NCI-H2171 (cell line): ENCODE measurements at regions not wholly inside any gene's neighbourhood (a gene's known extent, or its start where the extent isn't known, plus 50 kb on each side); places are given as distances from the start of the nearest gene placed in this dataset.

Experiments used
- DNase-seq: peaks from one replicate; lab custom pipeline; 2025; lab: John Stamatoyannopoulos, UW

DNA sequence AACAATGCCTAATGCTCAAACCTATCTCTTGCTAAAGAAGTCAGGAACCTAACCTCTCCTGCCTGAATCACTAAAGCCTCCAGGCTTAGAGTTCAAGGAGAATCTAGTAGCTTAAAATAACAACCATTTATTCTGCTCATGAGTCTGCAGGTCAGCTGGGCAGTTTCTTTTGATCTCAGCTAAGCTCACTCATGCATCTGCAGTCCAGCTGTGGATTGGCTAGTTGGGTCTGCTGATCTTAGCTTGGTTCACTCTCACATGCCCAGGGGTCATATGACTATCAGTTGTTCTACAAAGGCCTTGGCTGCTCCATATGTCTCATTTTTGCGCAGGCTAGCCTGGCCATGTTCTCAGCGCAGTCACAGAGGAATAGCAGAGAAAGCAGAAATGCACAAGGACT lies 109.2 kb upstream of the STT3B start:
- DNase-seq: no peak

DNA sequence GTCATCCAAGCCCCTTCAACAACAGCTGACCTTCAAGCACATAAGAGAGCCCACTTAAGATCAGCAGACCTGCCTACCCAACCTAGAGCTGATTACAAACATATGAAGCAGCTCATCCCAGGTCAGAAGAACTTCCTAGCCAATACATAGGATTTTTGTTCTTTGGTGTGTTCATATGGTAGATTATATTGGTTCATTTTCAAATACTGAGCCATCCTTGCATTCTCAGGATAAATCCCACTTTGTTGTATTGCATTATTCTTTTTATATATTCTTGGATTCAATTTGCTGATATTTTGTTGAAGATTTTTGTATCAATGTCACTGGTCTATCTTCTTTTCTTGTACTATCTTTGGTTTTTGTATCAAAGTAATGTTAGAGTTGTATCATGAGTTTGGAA lies 107.3 kb upstream of the STT3B start:
- DNase-seq: no peak

DNA sequence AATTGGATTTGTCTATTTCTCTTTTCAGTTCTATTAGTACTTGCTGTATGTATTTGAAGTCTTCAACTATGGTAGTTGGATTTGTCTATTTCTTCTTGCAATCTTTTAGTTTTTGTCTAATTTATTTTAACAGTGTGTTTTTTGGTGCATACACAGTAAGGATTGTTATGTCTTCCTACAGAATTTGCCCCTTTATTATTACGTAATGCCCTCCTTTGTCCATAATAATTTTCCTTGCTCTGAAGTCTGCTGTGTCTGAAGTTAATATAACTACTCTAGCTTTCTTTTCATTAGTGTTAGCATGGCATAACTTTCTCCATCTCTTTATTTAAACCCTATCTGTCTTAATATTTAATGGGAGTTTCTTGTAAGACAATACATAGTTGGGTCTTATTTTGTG lies 105.1 kb upstream of the STT3B start:
- DNase-seq: no peak

DNA sequence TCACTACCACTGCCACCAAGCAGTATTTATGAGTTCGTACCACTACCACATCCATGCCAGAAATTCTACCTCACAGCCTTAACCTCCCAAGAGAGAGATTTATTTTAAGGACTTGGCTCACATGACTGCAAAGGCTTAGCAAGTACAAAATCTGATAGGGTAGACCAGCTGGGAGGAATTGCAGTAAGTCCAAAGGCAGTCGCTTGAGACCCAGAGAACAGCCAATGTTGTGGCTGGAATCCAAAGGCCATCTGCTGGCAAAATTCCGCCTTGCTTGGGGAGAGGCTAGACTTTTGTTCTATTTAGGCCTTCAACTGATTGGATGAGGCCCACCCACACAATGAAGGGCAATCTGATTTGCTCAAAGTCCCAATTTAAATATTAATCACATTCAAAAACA lies 101.4 kb upstream of the STT3B start:
- DNase-seq: no peak

DNA sequence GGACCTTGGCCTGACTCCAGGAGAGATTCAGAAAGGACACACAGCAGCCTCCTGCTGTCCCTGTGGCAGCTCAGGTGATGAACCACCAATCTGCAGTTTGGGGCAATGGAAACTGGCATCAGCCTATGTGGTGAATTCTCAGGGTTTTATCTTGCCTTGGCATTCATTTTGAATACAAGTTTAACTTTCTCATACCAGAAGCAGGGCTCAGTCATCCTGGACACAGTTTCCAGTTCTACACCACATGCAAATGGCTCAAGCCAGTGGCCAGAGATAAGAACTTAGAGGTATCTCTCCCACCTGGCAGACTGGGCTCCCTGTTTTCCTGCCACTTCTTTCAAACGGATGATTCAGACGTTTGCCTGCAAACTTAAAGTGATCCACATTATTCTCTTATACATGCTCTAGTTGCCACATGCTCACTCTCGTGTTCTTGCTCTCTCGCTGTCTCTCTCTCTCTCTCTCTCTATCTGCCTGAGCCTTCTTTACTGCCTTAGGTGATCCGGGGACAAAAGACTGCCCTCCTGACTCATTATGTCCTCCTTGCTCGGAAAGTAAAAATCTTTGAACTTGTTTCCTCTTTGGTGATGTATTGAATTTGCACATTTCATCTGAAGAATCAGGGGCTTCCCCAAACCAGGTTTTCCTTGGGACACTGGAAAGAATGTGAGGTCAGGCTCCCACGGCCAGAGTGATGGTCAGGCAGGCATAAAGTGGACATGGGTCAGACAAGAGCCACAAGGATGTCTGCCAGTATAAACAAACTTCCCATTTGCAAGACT lies 99.6 kb upstream of the STT3B start:
- DNase-seq: no peak

DNA sequence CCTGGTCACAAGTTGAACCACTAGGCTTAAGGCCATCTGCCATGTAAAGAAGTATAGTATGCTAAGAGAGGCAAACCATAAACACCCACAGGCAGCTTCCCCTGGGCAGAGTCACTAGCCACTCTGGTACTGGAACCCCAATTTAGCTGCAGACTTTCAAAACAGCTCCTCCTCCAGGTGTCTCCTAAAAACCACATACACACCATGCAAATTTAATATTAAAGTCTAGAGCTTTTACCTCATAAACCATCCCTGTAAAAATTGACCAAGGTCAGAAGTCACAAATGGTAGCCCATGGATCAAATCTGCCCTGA lies 99.1 kb upstream of the STT3B start:
- no peak for DNase-seq

DNA sequence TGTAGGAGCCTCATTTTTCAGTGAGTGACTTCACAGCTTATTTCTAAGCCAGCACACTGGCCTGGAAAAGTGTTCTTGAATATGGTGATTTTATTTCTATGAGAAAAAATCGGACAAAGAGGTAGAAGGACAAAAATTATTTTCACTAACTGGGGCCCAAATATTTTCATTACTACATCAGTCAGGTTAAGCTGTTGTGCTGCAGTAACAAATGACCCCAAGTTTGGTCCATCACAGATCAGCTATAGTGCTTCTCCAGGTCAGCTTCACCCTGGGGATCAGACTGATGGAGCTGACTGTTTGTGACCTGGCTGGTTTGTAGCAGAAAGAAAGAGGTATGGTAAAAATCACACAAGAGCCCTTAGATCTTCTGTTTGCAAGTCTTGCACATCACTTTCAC lies 97.9 kb upstream of the STT3B start:
- DNase-seq: no peak

DNA sequence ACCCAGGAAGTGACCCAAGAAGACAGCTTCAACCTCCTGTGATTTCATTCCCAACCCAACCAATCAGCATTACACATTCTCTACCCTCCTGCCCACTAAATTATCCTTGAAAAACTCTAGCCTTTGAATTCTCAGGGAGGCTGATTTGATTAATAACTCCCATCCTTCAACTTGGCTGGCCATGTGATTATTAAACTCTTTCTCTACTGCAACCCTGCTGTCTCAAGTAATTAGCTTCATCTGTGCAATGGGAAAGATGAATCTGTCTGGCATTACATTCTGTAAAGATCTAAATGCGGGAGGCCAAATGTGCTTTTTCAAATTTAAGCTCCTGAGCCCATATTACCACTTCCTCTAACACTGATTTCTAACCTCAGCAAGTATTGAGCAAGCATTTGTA lies 95.9 kb upstream of the STT3B start:
- no peak for DNase-seq

DNA sequence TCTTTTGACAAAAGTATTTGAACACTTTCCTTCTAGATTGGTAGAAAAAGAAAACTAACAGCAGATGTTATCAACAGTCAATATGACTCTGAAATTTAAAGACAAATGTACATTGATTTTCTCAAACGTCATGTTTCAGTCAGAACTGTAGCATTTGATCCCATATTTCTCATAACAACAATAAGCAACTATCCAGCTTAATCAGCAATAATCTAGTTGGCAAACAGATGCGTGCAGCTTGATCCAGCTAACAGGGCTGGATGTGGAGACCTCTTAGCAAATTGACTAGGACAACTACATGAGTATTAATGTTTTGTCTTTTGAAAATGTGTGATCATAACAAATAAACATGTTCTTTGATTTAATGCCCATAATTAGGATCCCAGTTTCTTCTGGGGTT lies 94.0 kb upstream of the STT3B start:
- DNase-seq: no peak

DNA sequence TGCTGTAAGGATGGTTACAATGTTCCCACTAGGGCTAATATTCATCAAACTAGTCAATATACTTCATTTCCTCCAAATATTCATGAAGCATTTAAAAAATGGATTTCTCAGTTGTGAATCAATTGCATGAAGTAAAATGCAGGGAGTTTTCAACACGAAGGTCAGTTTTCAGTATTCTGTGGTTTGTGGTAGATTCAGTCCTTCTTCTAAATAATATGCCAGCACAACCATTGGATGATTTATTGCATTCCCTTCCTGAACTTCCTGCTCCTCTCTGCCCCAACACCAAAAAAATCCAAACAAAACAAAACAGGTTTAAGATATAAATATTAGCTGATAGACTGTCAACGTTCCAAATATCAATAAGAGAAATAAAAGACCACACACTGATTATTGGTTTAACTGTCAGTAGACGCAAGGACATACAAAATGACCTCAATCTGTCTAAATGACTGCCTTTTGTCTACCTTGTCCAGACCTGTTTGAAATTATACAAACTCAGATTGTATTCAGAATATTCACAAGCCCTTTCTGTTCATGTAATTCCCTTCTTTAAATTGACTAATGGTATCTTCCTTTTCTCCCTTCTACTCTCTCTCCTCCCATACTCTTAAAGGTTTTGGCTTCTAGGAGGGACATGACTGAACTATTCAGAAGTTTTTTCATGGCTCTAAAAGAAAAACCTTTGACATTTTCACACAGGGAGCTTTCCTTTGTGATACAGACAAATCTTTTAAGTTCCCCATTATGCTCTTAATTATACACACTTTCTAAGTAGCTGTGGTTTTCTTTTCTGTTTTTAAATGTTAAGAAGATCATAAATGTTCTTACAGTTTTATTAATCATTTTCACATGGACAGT lies 92.6 kb upstream of the STT3B start:
- no peak for DNase-seq

DNA sequence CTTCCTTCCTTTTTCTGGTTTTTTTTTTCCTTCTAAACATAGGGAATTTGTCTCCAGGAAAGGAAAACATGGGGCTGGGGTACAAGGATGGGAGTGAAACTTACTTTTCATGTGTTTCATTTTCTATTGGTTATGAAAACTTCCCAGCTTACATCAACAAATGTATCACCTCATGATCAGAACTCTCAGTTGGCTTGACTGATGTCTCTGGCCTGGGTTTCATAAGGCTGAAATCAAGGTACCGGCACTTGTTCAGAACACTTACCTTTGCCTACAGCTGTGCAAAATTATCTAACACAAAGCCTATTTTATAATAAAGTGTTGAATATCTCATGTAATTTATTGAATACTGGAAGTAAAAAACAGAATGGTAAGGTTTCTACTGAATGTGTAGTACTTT lies 91.8 kb upstream of the STT3B start:
- no peak for DNase-seq

DNA sequence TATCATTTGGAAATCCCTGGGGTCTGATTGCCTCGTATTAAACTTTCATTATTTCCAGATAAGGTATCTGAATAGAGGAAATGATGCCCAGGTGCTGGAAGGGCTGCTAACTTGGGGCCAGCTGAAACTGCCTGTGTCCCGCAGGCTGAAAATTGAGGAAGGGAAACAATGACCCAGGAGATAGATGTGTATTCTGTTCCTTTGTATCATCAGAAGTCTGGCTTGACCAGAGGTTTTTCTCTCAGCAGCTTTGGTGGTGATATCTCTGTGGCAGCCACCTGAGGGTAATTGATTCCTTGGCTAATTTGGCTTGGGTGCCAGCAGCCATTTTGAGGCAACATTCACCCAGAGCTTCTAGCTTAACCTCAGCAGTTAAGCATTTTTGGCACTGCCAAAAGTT lies 90.0 kb upstream of the STT3B start:
- no peak for DNase-seq

DNA sequence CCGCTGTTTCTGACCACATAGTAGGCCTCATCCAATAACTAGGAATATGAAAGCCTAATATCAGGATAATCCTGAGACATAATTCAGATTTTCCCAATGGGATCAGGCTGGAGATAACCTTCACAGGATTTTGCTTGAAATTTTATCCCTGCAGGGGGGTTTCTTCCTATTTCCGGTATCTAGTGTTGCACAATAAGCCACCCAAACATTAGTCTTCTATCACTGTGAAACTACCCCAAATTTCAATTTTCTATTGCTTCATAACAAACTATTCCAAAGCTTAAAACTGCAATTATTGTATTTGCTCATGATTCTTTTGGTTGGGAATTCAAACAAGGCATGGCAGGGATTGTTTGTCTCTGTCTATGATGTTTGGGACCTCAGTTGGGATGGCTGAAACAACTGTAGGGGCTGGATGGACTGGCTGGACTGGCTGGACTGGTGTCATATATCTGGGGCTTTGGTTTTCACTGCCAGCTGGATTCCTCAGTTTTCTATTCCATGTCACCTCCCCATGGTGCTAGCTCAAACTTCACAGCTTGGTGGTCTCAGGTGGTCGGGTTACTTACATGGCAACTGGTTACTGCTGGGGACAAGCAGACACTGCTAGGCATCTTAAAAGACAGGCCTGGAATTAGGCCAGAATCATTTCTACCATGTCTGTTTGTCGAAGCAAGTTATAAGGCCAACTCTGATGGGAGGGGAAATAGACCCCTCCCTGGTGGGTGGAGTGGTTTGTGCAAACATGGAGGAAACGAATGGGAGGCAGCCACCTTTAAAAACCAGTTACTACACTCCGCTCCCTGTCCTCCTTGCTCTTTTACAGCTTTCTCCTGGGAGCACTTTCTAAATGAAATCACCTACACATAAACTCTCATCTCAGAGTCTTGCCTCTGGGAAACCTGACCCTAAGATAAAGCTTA lies 88.2 kb upstream of the STT3B start:
- no peak for DNase-seq

DNA sequence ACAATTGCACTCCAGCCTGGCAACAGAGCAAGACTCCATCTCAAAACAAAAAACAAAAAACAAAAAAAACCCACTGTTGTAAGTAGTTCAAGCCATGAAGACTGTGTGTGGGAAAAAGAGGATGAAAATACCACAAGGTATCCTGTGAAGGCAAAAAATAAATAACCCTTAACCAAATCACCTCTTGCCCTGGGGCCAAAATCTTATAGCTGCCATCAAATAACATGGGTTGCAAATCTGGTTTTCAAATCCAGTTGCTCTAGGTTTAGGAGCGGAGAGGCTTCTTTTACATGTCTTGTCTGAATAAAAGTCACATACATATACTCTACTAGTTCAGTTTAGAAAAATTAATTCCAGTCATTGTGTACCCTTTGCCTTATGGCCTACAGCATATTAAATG lies 87.0 kb upstream of the STT3B start:
- DNase-seq: no peak

DNA sequence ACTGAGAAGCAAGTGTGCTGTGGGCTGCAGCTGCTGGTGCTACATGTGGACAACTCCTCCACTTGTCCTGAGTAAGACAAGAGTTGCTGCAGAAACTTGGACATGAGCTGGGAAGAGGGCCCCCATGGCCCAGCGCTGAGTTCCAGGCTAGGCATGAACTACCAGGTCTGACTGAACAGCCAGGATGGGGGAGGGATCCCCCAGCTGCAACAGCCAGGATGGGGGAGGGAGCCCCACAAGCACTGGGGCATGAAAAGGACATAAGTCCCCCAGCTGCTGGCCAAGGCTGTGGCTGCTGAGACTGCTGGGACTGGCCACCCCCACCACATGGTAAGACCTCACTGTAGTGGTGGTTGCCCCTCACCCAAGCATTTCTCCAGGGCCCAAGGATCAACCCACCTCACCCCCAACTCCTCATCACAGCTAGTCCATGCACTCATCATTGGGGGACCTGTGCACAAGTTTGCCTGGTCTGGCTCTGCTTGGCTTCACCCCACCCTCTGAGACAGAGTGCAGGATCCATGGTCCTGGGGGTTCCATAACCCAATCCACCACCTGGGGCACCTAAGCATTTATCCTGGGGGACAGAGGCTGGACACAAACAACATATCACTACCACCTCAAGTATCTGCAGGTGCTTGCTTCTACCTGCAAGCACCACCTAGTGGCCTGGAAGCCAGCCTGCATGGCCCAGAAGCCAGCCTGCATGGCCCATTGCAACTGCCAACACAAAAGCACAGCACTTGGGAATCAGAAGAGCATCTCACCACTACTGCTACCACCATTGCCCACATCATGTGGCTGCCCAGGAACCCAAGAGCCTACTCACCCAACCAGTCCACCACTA lies 84.5 kb upstream of the STT3B start:
- no peak for DNase-seq

DNA sequence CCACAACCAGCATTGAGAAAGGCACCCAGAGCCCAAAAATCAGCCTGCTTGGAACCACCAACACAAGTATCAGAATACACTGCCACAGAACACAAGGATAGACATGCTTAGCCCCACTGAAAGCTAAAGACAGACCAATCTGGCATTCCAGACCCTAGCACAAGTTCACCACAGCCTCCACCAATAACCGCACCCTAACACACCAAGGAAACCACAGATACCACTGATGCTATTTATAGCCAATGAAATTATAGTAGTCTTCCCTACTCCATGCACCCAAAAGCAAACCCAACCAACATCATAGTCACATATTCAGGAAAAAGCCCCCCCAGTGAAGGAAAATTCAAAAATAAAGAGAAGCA lies 83.9 kb upstream of the STT3B start:
- DNase-seq: no peak

DNA sequence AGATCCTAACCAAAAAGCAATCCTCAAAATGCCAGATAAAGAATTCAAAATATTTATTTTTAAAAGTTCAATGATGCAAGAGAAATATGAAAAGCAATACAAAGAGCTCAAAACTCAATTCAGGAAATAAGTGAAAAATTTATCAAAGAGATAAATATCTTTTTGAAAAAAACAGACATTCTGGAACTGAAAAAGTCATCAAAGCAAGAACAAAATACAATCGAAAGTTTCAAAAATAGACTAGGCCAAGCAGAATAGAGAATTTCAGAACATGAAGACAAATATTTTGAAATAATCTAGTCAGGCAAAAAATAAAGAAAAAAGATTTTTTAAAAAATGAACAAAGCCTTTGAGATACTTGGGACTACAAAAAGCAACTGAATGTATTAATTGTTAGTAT lies 83.4 kb upstream of the STT3B start:
- DNase-seq: no peak

DNA sequence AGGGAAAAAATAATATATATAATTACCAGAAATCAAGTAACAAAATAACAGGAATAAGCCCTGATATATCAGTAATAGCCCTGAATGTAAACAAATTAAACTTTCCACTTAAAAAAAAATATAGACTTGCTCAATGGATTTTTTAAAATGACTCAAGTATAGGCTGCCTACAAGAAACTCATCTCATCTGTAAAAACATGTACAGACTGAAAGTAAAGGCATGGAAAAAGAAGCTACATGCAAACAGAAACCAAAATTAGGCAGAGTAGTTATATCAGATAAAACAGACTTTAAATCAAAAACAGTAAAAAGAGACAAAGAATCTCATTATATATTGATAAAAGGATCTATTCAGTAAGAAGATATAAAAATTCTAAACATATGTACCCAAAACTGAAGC lies 82.4 kb upstream of the STT3B start:
- no peak for DNase-seq

DNA sequence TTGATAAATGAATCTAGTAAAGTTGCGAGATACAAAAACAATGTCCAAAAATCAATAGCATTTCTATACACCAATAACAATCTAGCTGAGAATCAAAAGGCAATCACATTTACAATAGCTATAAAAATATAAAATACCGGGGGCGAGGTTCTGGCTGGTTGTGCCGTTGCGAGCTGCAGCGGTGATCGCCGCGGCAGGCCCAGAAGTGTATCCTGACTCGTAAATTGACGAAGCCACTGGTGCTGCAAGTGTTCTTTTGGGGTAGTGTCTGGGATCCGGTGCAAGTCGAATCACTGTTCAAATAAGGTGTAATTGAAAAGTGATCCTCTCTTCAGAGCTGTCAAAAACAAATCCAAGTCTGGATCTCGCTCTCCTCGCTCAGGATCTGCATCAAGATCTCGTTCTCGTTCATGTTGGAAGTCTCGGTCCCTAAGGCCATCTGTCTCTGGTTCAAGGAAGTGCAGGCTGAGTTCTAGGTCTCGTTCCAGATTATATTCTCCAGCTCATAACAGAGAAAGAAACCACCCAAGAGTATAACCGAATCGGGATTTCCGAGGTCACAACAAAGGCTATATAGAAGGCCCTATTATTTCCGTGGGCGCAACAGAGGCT lies 80.1 kb upstream of the STT3B start:
- DNase-seq: no peak

DNA sequence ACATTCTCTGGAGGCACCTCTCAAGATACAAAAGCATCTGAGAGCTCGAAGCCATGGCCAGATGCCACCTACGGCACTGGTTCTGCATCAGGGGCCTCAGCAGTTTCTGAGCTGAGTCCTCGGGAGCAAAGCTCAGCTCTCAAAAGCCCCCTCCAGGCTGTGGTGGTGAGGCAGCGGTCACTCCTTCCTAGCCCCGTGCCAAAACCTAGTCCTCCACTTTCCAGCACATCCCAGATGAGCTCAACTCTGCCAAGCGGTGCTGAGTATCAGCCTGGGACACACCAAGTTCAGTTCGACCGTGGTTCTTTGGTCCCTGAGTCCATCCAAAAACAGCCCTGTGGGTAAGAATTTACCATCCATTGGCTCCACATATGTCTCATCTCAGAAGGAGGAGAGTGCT lies 79.3 kb upstream of the STT3B start:
- no peak for DNase-seq

DNA sequence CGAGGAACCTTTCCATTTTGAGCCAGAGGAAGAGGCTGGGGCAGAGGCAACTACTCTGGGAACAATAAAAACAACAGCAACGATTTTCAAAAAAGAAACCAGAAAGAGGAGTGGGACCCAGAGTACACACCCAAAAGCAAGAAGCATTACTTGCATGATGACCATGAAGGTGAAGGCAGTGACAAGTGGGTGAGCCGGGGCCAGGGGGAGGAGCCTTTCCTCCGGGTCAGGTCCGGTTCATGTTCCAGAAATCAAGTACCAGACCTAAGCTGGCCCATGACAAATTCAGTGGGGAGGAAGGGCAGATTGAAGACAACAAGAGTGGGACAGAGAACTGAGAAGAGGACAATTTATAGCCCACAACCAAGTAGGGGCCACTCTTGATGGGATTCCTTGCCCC lies 77.2 kb upstream of the STT3B start:
- DNase-seq: no peak
